C4-2B (cell line): ENCODE measurements at regions not wholly inside any gene's neighbourhood (a gene's known extent, or its start where the extent isn't known, plus 50 kb on each side); places are given as distances from the start of the nearest gene placed in this dataset.

Experiments
- H3K27ac ChIP-seq: fragments of 450-650 bp; 2 replicates; pipeline ENCODE4 v1.5.1; 2017
- ZFX ChIP-seq: fragments of 450-650 bp; IDR thresholded peaks from 2 replicates; pipeline ENCODE4 v1.6.1; 2017
- TF ChIP-seq, protein P1 (sequence below): fragments of 450-650 bp; conservative IDR thresholded peaks from 2 replicates; pipeline ENCODE4 v1.5.1; 2017; ENCODE audit warnings: mild to moderate bottlenecking

DNA sequence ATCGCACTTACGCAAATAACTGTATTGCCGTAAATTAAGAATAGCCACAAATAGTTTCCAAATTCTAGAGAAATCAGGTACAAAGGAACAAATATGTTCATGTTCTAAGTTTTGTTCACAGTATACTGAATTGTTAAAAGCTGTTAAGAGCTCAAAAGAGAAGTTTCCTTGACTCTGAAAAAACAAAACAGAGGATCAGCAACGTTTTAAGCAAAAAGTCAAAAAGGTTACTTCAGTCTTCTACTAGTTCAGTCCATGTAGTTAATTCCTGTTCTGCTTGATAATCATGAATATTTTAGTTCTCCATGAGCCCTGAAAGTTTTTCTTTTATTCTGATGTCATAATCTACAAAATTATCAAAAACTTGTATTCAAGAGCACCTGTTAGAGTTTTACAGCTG, 128.6 kb upstream of the MAST4 start:
- TF ChIP-seq, protein P1, sequence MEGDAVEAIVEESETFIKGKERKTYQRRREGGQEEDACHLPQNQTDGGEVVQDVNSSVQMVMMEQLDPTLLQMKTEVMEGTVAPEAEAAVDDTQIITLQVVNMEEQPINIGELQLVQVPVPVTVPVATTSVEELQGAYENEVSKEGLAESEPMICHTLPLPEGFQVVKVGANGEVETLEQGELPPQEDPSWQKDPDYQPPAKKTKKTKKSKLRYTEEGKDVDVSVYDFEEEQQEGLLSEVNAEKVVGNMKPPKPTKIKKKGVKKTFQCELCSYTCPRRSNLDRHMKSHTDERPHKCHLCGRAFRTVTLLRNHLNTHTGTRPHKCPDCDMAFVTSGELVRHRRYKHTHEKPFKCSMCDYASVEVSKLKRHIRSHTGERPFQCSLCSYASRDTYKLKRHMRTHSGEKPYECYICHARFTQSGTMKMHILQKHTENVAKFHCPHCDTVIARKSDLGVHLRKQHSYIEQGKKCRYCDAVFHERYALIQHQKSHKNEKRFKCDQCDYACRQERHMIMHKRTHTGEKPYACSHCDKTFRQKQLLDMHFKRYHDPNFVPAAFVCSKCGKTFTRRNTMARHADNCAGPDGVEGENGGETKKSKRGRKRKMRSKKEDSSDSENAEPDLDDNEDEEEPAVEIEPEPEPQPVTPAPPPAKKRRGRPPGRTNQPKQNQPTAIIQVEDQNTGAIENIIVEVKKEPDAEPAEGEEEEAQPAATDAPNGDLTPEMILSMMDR, result no peak
- TF ChIP-seq ZFX, result no peak
- no peak overlapping the region for H3K27ac ChIP-seq

DNA sequence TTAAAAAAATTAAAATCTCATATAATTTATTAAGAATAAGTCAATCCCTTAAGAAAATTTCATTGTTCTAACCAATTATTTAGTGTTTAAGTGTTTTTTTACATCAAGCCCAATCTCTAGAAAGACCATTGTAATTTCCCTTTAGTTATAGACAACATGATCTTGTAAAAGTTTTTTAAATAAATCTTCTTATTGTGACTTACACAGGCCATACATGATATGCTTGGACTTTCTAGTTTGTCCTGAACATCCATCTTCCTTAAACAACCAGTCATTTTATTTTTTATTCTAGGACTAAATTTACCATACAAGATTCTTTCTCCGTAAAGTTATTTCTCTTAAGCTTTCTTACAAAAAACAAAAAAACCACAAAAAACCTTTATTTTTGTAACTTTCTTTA, 126.5 kb upstream of the MAST4 start:
- TF ChIP-seq ZFX, result no peak
- TF ChIP-seq, protein P1, result no peak
- no peak overlapping the region for H3K27ac ChIP-seq

DNA sequence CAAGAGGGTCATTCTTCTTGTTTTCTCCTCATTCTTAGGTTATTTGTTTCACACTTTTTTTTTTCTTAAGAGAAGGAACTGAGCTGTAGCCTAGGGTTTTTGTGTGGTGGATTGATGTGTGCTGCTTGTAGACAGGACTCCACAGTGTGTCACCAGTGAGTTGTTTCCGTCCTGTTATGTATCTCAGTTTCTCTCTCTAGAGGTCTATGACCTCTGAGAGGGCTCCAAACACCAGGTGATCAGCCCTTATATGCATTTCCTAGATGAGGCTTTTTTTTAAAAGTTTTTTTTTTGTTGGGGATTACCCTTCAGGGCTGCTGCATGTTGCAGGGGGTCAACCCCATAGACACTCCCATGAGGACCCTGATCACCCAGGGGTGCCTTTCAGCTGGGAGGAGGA, 124.2 kb upstream of the MAST4 start:
- TF ChIP-seq ZFX, result no peak
- TF ChIP-seq, protein P1, result no peak
- no peak overlapping the region for H3K27ac ChIP-seq

DNA sequence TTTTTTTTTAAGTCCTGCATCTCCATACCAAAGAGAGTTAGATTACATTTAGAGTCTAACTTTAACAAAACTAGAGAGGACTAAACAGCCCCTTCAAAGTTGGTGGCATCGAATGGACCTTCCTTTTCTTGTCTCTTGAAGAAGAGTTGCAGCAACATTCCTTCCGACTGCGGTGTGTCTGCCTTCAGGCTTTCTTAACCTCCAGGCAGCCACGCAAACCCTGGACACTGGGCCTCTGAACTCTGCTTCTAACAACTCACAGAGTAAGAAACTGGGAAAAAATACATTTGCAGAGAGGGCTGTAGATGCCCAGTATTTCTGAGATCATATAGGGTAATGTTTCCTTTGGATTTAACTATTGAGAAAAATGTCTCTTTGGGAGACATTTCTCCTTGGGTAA, 120.5 kb upstream of the MAST4 start:
- no peak overlapping the region for H3K27ac ChIP-seq
- TF ChIP-seq ZFX, result no peak
- TF ChIP-seq, protein P1, result no peak

DNA sequence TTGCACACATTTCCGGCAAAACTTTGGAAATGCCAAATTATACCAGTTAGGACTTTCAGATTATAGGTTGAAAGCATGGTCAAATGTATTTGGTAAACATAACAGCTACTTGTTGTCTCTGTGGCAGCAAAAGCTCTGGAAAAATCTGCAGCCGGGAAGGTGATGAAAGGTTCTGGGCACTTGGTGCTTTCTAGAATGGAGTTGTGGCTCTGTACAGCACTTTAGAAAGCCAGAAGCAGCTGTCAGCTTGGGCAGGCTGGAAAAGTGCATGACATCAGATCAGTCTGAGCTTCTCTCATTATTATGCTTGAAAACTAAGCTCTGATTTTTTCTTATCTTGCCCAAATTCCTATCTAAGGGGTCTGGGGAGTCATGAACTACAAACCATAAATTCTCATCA, 118.6 kb upstream of the MAST4 start:
- H3K27ac ChIP-seq, result no peak overlapping the region
- TF ChIP-seq, protein P1, result no peak
- no peak for TF ChIP-seq ZFX

DNA sequence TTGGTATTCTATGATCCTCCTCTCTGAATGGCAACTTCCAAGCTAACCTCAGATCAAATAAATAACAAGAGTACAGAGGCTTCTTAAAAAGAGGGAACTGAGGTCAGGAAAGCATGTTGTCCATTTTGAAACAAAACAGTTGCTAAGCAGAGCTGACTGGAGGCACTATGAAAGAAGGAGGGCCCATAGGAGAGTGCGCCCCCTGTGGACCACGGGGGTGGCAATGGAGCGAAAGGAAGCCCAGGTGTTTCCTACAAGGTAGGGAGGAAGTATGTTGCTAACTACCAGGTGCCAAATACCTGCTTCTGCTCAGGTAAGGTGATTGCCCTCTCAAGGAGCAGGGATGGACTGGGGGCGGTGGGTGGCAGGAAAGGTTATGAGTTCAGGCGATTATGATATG, 101.8 kb upstream of the MAST4 start:
- no peak overlapping the region for H3K27ac ChIP-seq
- TF ChIP-seq ZFX, result no peak
- TF ChIP-seq, protein P1, result peak; percentile 58

DNA sequence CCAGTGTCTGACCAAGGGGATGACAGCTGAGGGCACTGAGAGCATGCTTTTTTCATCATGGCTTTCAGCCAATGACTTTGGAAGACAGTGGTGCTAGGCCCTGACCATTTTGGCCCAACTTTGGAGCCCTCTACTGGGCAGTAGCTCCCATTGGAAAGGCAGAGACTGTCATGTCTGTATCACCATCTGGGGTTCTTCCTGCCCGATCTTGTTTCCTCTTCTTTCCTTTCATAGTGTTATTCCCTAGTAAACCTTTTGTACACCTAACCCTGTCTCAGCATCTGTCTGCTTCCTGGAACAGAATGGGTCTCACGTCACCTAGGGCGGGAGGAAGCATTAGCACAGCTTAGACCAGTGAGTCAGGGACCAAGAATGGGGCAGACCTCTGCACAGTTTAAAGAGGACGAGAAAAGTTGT, 97.4 kb upstream of the MAST4 start:
- no peak overlapping the region for H3K27ac ChIP-seq
- no peak for TF ChIP-seq ZFX
- TF ChIP-seq, protein P1, result peak; percentile 42
